NCI-H2171 (cell line): ENCODE measurements at regions not wholly inside any gene's neighbourhood (a gene's known extent, or its start where the extent isn't known, plus 50 kb on each side); places are given as distances from the start of the nearest gene placed in this dataset.

ENCODE experiments used
- DNase-seq: peaks from one replicate; lab custom pipeline; 2025; lab: John Stamatoyannopoulos, UW

DNA sequence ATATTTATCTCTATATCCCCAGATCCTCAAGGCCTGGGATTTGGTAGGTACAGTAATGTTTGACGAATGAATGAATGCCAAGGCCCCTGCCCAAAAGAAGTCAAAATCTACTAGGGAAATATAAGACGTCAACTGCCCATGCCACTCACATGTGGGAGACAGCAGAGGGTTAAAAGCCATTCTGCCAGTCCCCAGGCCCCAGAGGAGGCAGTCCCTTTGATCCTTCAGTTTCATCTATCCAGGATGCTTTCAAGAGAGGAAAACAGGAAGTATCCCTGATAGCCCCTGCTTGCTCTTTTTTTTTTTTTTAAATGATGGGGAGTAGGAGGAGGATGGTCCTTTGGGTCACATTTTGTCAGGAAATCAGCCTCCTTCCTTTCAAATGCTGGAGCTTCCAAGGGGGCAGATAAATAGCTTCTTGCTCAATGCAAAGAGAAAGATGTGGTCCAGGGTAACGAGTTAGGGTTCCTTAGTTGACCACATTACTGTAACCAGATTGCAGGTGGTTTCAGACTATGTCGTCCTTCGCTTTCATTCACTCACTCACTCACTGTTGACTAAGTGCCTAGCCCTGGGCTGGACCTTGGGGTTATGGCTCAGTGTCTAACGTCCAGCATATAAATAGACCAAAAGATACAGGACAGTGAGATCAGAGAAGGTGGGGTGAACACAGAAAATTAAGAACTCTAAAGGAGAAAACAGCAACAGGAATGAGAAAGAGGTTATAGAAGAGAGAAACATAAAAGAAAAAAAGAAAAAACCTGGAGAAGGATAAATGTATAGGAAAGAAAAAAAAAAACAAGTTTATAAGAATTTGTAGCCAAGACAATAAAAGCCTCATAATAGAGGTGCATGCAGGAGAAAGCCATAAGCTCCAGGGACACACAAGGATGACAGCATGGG lies 64.6 kb upstream of the PIM1 start:
- DNase-seq: no peak

DNA sequence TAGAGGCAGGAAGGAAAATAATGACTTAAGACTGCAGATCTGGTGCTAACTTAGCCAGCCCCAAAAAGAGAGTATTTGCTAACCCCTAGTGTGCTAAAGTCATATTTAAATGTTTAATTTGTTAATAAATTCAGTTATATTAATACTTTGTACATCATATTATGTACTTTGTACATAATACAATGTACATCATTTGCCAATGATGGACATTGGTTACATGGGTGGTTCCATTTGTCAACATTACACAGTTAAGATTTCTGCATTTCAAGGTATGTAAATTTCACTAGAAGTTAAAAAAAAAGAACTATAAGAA lies 63.9 kb upstream of the PIM1 start:
- DNase-seq: no peak

DNA sequence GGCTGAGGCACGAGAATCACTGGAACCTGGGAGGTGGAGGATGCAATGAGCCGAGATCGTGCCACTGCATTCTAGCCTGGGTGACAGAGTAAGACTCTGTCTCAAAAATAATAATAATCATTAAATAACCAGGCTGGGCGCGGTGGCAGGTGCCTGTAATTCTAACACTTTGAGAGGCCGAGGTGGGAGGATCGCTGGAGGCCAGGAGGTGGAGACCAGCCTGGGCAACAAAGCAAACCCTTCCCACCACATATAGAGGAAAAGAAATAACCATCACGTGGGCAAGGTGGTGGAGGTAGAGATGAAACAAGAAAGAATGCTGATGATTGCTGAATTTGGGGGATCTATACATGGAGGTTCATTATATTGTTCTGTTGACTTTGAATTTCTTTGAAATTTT lies 63.4 kb upstream of the PIM1 start:
- DNase-seq: no peak

GRCh38 chr6:37106982-37107491 lies 62.9 kb upstream of the PIM1 start:
- DNase-seq: no peak

DNA sequence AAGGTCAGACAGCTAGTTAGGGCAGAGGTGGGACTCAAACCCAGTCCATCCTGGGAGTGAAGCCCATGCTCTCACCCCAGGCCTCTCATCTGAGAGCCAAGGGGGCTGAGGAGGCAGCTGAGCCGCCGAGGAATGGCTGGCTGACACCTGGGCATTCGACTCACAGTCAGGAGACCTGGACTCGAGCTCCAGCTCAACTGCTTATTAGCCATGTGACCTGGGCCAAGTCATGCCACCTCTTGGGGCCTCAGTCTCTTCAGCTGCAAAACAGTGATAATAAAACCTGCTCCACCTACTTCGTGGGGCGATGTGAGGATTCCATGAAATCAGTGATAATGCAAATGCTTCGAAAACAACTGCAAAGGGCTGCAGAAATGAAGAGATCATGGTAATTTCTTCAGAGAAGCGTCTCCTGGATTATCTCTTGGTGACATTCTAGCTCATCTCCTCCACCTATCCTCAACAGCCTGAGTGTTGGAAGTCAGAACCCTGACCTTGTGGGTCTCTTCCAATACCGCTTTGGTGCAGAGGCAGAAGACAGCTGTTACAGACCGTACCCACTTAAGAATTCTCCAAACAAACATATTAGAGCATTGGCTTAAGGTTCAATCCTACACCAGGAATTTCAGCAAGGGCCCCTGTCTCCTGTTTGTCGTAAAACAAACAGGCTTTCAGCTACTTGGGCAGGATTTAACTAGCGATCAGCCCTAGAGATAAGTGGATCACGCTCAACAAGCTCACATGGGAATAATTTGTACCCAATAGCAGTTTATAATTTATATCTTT lies 60.0 kb upstream of the PIM1 start:
- no peak for DNase-seq

- no peak for DNase-seq
Observed at GRCh38 chr6:37110500-37111461, 59.2 kb upstream of the PIM1 start.

- no peak for DNase-seq
Observed at GRCh38 chr6:37113976-37114375, 56.0 kb upstream of the PIM1 start.

- DNase-seq: no peak
Observed at GRCh38 chr6:37114612-37115011, 55.3 kb upstream of the PIM1 start.

GRCh38 chr6:37115236-37115895 lies 54.6 kb upstream of the PIM1 start:
- no peak for DNase-seq

DNA sequence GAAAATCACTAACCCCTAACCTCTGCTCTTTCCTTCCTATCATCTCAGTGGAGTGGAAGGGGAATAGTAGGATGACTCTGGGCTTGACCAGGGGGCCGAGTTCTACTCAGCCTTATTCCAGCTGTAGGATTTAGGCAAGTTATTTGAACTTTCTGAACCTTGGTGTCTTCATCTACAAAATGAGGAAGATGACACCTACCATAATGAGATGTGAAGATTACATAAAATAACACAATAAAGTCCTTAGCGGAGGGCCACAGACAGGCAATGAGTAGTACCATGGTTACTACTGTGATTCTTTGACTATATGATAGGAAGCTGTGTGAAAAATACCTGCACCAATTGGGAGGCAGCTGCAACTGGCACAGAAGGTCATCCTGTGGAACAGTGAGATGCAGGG lies 53.6 kb upstream of the PIM1 start:
- no peak for DNase-seq

- DNase-seq: no peak
Observed at GRCh38 chr6:37119387-37119886, 50.5 kb upstream of the PIM1 start.
